T-helper 17 cell (primary cell): ENCODE measurements at regions not wholly inside any gene's neighbourhood (a gene's known extent, or its start where the extent isn't known, plus 50 kb on each side); places are given as distances from the start of the nearest gene placed in this dataset.

ENCODE experiments used
- ATAC-seq: fragments of 150-1000 bp; cut with Tn5 transposase; 2 replicates; pipeline ENCODE4 v1.10.0; 2021; ENCODE audit warnings: mild to moderate bottlenecking, moderate library complexity
- DNase-seq, 3 donors: peaks; one replicate each; pipeline versions ENCODE4 v3.0.0 to v3.0.0-alpha.2; 2020 to 2021
- H3K9me3 ChIP-seq: one replicate; pipeline ENCODE4 v1.7.0; 2013; ENCODE audit warnings: low read length, mild to moderate bottlenecking; ENCODE audit not compliant: control insufficient read depth, poor library complexity, severe bottlenecking
- H3K27ac Mint-ChIP-seq: one replicate; pipeline ENCODE4 v1.8.0; 2022; ENCODE audit warnings: mild to moderate bottlenecking, moderate library complexity, mixed read lengths
- H3K27me3 Mint-ChIP-seq: one replicate; pipeline ENCODE4 v1.8.0; 2022; ENCODE audit warnings: mixed read lengths
- H3K36me3 Mint-ChIP-seq: one replicate; pipeline ENCODE4 v1.8.0; 2022; ENCODE audit warnings: low read depth, mixed read lengths
- H3K4me1 Mint-ChIP-seq: one replicate; pipeline ENCODE4 v1.8.0; 2022; ENCODE audit warnings: mild to moderate bottlenecking, mixed read lengths
- H3K4me3 Mint-ChIP-seq: one replicate; pipeline ENCODE4 v1.8.0; 2022; ENCODE audit warnings: mild to moderate bottlenecking, moderate library complexity, mixed read lengths

- no peaks in the 10 kb centered on the region for H3K4me1 Mint-ChIP-seq
- H3K4me3 Mint-ChIP-seq = no peak overlapping the region
- H3K27ac Mint-ChIP-seq = no peak overlapping the region
- ATAC-seq = no peak
- no peak for DNase-seq
- peaks cover 2% of the 10 kb centered on the region for H3K9me3 ChIP-seq
- H3K36me3 Mint-ChIP-seq = no peaks in the 10 kb centered on the region
- H3K27me3 Mint-ChIP-seq = no peaks in the 10 kb centered on the region
These were observed 1989.0 kb downstream of the C4orf33 start for GRCh38 chr4:131084997-131085396.

DNA sequence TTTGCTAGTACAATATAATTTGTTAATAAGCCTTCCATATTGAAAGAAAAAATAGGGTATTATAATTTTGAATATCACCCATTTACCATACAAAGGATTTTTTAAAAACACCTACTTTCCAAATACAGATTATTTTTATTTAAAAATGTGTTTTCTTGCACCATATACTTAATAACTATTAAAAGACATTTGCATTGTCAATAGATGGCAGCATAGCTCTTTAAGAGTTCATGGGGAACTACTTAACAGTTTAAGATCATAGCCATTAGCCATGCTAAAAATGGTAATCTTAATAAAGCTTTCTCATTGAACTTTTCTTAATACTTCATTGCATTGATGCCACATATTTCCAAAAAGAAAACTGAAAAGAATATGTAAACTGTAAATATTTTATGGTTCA, 1995.9 kb downstream of the C4orf33 start:
- Mint-ChIP-seq H3K27ac (no peak overlapping the region), H3K36me3 (no peaks in the 10 kb centered on the region), H3K27me3 (no peaks in the 10 kb centered on the region), H3K4me1 (no peaks in the 10 kb centered on the region), H3K4me3 (no peak overlapping the region)
- H3K9me3 ChIP-seq = peaks cover 2% of the 10 kb centered on the region
- ATAC-seq (no peak), DNase-seq (no peak)

DNA sequence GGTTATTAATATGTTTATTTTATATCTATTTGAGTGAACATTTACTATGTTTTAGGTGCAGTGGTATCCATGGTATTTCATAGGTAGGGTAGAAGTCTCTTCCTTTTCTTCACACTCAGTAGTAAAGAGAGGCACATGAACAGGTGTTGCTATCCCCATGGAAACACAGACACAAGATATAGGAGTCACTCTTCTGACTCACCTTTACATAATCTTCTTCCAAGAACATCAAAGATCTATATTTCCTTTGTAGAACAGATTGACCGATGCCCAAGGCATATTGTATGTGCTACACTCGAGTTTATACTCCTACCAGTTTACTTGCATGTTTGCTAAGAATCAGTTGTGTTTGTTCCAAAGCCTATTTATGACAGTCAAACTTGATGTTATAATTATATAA, 1997.4 kb downstream of the C4orf33 start:
- no peaks in the 10 kb centered on the region for H3K27me3 Mint-ChIP-seq
- no peaks in the 10 kb centered on the region for H3K4me1 Mint-ChIP-seq
- no peak overlapping the region for H3K27ac Mint-ChIP-seq
- no peak overlapping the region for H3K4me3 Mint-ChIP-seq
- H3K9me3 ChIP-seq = peaks cover 2% of the 10 kb centered on the region
- ATAC-seq (no peak), DNase-seq (no peak)
- no peaks in the 10 kb centered on the region for H3K36me3 Mint-ChIP-seq

DNA sequence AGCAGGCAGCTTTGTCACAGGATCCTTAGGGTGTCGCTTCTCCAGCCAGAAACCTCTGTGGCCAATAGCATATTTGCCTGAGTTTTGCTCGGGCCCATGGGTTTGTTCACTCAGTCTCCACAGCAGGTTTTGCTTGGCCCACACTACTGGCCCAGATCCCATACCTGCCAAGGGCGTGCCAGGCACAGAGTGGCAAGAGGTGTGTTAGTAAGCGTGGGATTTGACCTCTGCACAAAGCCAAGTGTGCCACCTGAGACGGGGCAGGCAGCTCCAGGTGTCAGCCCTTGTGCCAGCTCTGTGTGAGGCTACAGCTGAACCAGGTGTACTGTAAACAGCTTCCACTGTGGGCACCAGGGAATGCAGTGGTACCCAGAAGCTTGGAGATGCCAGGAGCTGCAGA, 2003.0 kb downstream of the C4orf33 start:
- H3K9me3 ChIP-seq = no peaks in the 10 kb centered on the region
- H3K4me3 Mint-ChIP-seq = no peak overlapping the region
- no peak for DNase-seq
- no peak overlapping the region for H3K27ac Mint-ChIP-seq
- no peaks in the 10 kb centered on the region for H3K36me3 Mint-ChIP-seq
- ATAC-seq = no peak
- no peaks in the 10 kb centered on the region for H3K27me3 Mint-ChIP-seq
- H3K4me1 Mint-ChIP-seq = no peaks in the 10 kb centered on the region

GRCh38 chr4:131113273-131113672, 2017.3 kb downstream of the C4orf33 start:
- H3K27ac Mint-ChIP-seq = no peak overlapping the region
- ATAC-seq (no peak), DNase-seq (no peak)
- H3K27me3 Mint-ChIP-seq = no peaks in the 10 kb centered on the region
- H3K4me3 Mint-ChIP-seq = no peak overlapping the region
- H3K36me3 Mint-ChIP-seq = no peaks in the 10 kb centered on the region
- no peaks in the 10 kb centered on the region for H3K4me1 Mint-ChIP-seq
- H3K9me3 ChIP-seq = no peaks in the 10 kb centered on the region

DNA sequence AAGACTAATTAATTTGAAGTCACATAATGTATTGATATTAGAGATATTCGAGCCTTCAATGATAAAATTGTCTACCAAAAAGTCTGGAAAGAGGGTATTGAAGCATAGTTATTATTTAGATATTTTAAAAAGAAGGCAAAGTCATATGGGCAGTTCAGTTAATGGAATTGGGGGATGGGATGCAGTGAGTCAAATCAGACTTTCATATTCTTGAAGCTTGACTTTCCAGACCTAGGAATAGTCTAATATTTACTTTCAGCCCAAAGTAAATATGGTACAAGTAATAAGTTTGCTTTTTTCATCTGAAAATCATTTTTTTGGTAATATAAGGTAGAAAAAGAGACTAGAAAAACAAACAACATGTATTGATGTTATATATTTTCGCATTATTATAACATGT, 2017.8 kb downstream of the C4orf33 start:
- DNase-seq (no peak), ATAC-seq (no peak)
- Mint-ChIP-seq H3K36me3 (no peaks in the 10 kb centered on the region), H3K4me1 (no peaks in the 10 kb centered on the region), H3K27me3 (no peaks in the 10 kb centered on the region), H3K4me3 (no peak overlapping the region), H3K27ac (no peak overlapping the region)
- no peaks in the 10 kb centered on the region for H3K9me3 ChIP-seq

- ATAC-seq = no peak
- H3K4me1 Mint-ChIP-seq = no peaks in the 10 kb centered on the region
- no peak for DNase-seq
- H3K27ac Mint-ChIP-seq = no peak overlapping the region
- no peaks in the 10 kb centered on the region for H3K27me3 Mint-ChIP-seq
- H3K9me3 ChIP-seq = no peaks in the 10 kb centered on the region
- H3K4me3 Mint-ChIP-seq = no peak overlapping the region
- no peaks in the 10 kb centered on the region for H3K36me3 Mint-ChIP-seq
These were observed 2023.7 kb downstream of the C4orf33 start for GRCh38 chr4:131119661-131120060.

DNA sequence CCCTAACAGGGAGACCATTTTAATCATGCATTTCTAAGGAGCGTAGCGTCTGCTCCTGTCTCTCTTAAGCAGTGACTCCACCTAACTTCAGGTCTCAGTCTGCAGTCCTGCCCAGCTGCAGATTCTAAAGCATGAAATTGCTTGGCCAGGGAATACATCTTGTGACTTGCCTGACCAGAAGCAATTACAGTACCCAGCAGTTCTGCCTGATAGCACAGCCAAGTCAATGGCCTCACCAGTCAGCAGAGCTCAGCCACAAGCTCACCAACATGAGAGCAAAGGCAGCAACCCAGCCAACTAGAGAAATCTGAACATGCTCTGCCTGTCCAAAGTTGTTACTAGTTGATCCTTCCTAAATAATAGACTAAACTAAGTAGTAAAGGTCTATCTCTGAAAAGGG, 2011.9 kb upstream of the PCDH10 start:
- no peaks in the 10 kb centered on the region for H3K9me3 ChIP-seq
- H3K27me3 Mint-ChIP-seq = no peaks in the 10 kb centered on the region
- no peak for DNase-seq
- ATAC-seq = no peak
- no peaks in the 10 kb centered on the region for H3K36me3 Mint-ChIP-seq
- H3K4me3 Mint-ChIP-seq = no peak overlapping the region
- no peak overlapping the region for H3K27ac Mint-ChIP-seq
- no peaks in the 10 kb centered on the region for H3K4me1 Mint-ChIP-seq

GRCh38 chr4:131159261-131159660, 1989.8 kb upstream of the PCDH10 start:
- Mint-ChIP-seq H3K36me3 (no peaks in the 10 kb centered on the region), H3K27ac (no peak overlapping the region), H3K27me3 (no peaks in the 10 kb centered on the region), H3K4me1 (no peaks in the 10 kb centered on the region), H3K4me3 (no peak overlapping the region)
- no peaks in the 10 kb centered on the region for H3K9me3 ChIP-seq
- no peak for DNase-seq
- no peak for ATAC-seq

DNA sequence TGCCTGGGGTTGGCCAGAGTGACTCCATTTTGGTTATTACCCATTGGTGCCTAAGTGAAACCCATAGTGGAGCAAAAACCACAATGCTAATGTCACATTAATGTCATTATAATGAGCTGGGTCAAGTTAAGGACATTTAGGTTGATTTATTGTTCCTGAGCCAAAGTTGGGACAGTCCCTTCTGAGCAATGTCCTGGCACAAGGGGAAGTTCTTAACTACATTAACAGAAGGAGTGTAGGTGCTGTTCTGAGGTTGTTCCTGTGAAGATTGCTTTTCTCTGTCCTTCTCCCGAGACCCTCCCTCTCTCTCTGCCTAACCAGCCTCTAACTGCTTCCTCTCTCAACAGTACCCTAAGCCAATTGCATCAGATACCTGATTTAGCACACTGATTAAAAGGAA, 1956.8 kb upstream of the PCDH10 start:
- Mint-ChIP-seq H3K27ac (no peak overlapping the region), H3K36me3 (no peaks in the 10 kb centered on the region), H3K4me1 (no peaks in the 10 kb centered on the region), H3K27me3 (no peaks in the 10 kb centered on the region), H3K4me3 (no peak overlapping the region)
- ATAC-seq (no peak), DNase-seq (no peak)
- no peaks in the 10 kb centered on the region for H3K9me3 ChIP-seq

DNA sequence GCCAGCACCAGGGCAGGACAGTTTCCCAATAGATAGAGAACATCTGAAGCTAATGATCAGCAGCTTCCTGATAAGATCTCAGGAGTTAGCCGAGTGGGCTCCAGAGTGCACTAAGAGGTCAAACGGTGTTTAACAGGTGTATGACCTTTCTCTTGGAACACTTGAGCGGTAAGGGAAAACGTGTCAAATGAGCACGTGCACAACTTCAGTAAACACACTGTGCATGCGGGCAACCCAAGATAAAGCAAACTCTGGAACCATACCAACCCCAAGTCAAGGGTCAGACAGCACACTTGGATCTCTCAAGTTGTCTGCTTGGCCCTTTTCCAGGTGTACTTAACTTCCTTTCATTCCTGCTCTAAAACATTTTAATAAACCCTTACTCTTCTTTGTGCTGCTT, 1941.5 kb upstream of the PCDH10 start:
- Mint-ChIP-seq H3K4me1 (no peaks in the 10 kb centered on the region), H3K27me3 (no peaks in the 10 kb centered on the region), H3K4me3 (no peak overlapping the region), H3K36me3 (no peaks in the 10 kb centered on the region), H3K27ac (no peak overlapping the region)
- DNase-seq (no peak), ATAC-seq (no peak)
- no peaks in the 10 kb centered on the region for H3K9me3 ChIP-seq

GRCh38 chr4:131248314-131248713, 1900.8 kb upstream of the PCDH10 start:
- Mint-ChIP-seq H3K27ac (no peak overlapping the region), H3K4me1 (no peaks in the 10 kb centered on the region), H3K27me3 (no peaks in the 10 kb centered on the region), H3K4me3 (no peak overlapping the region), H3K36me3 (no peaks in the 10 kb centered on the region)
- ATAC-seq = no peak
- DNase-seq = no peak
- H3K9me3 ChIP-seq = no peaks in the 10 kb centered on the region

DNA sequence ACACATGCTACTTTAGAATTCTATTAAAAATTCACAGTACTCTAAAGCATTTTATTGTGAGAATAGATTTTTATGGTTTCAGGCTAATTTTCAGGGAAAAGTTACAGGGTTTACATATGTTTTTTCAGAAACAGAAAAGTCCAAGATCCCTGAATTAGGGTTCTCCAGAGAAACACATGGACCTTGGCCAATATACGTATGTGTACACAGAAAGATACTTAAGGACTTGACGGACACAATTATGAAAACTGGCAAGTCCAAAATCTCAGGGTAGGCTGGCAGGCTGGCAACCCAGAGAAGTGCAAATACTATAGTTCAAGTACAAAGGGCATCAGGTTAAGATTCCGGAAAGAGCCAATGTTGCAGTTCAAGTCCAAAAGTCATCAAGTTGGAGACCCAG, 1897.8 kb upstream of the PCDH10 start:
- DNase-seq = no peak
- Mint-ChIP-seq H3K36me3 (no peaks in the 10 kb centered on the region), H3K27me3 (no peaks in the 10 kb centered on the region), H3K4me3 (no peak overlapping the region), H3K4me1 (no peaks in the 10 kb centered on the region), H3K27ac (no peak overlapping the region)
- H3K9me3 ChIP-seq = no peaks in the 10 kb centered on the region
- no peak for ATAC-seq

DNA sequence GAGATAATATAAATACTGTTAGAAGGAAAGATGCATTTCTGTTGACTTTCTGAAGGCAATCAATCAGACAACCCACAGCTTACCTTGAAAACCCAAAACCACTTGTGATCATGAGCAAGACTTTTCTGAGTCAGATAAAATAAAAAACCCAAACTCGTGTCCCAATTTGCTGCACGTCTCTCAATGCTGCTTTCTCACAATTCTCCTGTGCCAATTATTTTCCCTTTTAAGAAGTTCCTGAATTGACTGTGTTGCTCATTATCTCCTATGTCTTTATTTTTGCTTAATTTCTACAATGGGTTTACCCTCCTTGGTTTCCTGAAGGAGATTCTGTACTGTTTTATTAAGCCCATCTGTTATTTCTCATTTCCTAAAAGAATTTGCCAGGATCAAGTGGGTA, 1891.9 kb upstream of the PCDH10 start:
- no peaks in the 10 kb centered on the region for H3K27me3 Mint-ChIP-seq
- H3K4me3 Mint-ChIP-seq = no peak overlapping the region
- ATAC-seq (no peak), DNase-seq (no peak)
- H3K27ac Mint-ChIP-seq = no peak overlapping the region
- no peaks in the 10 kb centered on the region for H3K36me3 Mint-ChIP-seq
- no peaks in the 10 kb centered on the region for H3K9me3 ChIP-seq
- no peaks in the 10 kb centered on the region for H3K4me1 Mint-ChIP-seq

- no peak for ATAC-seq
- no peak for DNase-seq
- Mint-ChIP-seq H3K27me3 (no peaks in the 10 kb centered on the region), H3K36me3 (no peaks in the 10 kb centered on the region), H3K4me1 (no peaks in the 10 kb centered on the region), H3K27ac (no peak overlapping the region), H3K4me3 (no peak overlapping the region)
- H3K9me3 ChIP-seq = no peaks in the 10 kb centered on the region
These were observed 1890.7 kb upstream of the PCDH10 start for GRCh38 chr4:131258361-131258760.
